ENCODE measurements at regions not wholly inside any gene's neighbourhood (a gene's known extent, or its start where the extent isn't known, plus 50 kb on each side); places are given as distances from the start of the nearest gene placed in this dataset.

- TF ChIP-seq, protein P1, sequence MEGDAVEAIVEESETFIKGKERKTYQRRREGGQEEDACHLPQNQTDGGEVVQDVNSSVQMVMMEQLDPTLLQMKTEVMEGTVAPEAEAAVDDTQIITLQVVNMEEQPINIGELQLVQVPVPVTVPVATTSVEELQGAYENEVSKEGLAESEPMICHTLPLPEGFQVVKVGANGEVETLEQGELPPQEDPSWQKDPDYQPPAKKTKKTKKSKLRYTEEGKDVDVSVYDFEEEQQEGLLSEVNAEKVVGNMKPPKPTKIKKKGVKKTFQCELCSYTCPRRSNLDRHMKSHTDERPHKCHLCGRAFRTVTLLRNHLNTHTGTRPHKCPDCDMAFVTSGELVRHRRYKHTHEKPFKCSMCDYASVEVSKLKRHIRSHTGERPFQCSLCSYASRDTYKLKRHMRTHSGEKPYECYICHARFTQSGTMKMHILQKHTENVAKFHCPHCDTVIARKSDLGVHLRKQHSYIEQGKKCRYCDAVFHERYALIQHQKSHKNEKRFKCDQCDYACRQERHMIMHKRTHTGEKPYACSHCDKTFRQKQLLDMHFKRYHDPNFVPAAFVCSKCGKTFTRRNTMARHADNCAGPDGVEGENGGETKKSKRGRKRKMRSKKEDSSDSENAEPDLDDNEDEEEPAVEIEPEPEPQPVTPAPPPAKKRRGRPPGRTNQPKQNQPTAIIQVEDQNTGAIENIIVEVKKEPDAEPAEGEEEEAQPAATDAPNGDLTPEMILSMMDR (IDR thresholded peaks at IDR 0.05; ENCODE audit: control insufficient read depth, insufficient read depth, low read depth, low read length, missing control alignments): no peak
- no peak overlapping the region for H3K4me3 ChIP-seq (ENCODE audit: control insufficient read depth, low read depth, low read length)
- no peak for DNase-seq (ENCODE audit: low read depth)
Measured at GRCh38 chr14:106215229-106215628, 688.8 kb downstream of the TMEM121 start.

GRCh38 chr14:106216679-106217078 is 690.3 kb downstream of the TMEM121 start:
- TF ChIP-seq, protein P1 (IDR thresholded peaks at IDR 0.05; ENCODE audit: control insufficient read depth, insufficient read depth, low read depth, low read length, missing control alignments): no peak
- no peak for DNase-seq (ENCODE audit: low read depth)
- no peak overlapping the region for H3K4me3 ChIP-seq (ENCODE audit: control insufficient read depth, low read depth, low read length)

DNA sequence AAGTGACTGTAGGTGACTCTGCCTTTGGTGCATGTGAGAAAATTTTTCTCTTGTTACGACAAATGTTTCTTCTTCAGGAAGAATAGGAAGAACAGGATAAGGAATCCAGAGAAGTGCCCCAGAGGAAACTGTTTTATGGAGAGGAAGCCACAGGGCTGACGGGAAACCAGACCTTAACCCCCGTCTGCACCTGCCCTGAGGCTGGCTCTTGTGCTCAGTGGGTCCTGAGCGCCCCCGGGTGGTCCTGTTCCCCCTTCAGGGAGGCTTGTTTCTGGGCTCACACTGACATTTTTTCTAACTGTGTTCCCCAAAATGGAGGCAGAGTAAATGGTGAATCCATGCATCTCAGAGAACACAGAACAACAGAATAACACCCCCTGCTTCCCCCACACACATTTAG is 691.8 kb downstream of the TMEM121 start:
- no peak overlapping the region for H3K4me3 ChIP-seq (ENCODE audit: control insufficient read depth, low read depth, low read length)
- TF ChIP-seq, protein P1 (IDR thresholded peaks at IDR 0.05; ENCODE audit: control insufficient read depth, insufficient read depth, low read depth, low read length, missing control alignments): no peak
- DNase-seq (ENCODE audit: low read depth): no peak

- no peak for DNase-seq (ENCODE audit: low read depth)
- H3K4me3 ChIP-seq (ENCODE audit: control insufficient read depth, low read depth, low read length): no peak overlapping the region
- TF ChIP-seq, protein P1 (IDR thresholded peaks at IDR 0.05; ENCODE audit: control insufficient read depth, insufficient read depth, low read depth, low read length, missing control alignments): no peak
Measured at GRCh38 chr14:106222311-106222710, 695.9 kb downstream of the TMEM121 start.

- TF ChIP-seq, protein P1 (IDR thresholded peaks at IDR 0.05; ENCODE audit: control insufficient read depth, insufficient read depth, low read depth, low read length, missing control alignments): no peak
- DNase-seq (ENCODE audit: low read depth): no peak
- no peak overlapping the region for H3K4me3 ChIP-seq (ENCODE audit: control insufficient read depth, low read depth, low read length)
Measured at GRCh38 chr14:106222731-106223130, 696.3 kb downstream of the TMEM121 start.

DNA sequence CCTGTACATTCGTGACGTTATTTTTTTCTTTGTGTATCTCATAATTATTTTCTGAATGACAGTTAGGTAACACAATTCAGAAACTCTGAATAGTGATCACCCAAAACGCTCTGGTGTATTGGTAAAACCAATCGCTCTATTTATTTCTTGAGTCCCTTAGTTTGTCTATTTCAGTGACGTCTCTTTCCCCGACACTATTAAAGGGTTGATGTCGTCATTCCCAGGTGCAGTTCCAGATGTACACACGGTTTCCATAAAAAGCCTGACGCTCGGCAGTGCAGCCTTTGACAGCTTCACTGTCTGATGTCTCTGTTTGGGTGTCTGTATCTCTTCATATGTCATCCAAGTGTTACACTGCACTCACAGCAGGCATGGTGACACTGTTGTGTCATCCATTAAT is 701.4 kb downstream of the TMEM121 start:
- no peak for DNase-seq (ENCODE audit: low read depth)
- no peak overlapping the region for H3K4me3 ChIP-seq (ENCODE audit: control insufficient read depth, low read depth, low read length)
- TF ChIP-seq, protein P1 (IDR thresholded peaks at IDR 0.05; ENCODE audit: control insufficient read depth, insufficient read depth, low read depth, low read length, missing control alignments): no peak
